ENCODE measurements at regions not wholly inside any gene's neighbourhood (a gene's known extent, or its start where the extent isn't known, plus 50 kb on each side); places are given as distances from the start of the nearest gene placed in this dataset.
"Not testable (repeated sequence)": the region's sequence is repeated elsewhere in the genome, so short reads cannot be mapped to it uniquely, and the experiment has no call there.

DNA sequence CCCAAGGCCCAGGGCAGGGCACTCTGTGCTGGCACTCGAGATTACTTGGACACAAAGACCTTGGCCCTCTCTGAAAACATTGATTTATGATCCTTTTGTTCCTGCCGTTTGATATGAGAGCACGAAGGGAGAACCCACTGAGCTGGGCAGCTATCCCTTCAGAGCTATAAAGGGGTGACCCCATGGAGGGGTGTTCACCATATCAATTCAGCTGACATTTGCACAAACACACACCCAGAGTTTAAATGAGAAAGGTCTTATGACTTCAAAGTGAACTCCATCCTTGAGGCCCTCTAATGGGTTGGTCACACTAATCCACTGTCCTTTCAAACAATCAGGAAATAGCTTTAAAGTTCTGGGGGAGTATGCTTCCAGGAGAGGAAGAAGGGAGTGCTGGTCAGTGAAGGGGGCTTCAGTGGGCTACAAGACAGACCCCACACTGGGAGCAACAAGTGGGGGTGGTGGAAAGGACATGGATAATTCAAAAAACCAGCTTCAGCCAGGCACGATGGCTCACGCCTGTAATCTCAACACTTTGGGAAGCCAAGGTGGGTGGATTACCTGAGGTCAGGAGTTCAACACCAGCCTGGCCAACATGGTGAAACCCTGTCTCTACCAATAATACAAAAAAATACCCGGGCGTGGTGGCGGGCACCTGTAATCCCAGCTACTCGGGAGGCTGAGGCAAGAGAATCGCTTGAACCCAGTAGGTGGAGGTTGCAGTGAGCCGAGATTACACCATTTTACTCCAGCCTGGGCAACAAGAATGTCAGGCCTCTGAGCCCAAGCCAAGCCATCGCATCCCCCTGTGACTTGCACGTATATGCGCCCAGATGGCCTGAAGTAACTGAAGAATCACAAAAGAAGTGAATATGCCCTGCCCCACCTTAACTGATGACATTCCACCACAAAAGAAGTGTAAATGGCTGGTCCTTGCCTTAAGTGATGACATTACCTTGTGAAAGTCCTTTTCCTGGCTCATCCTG lies 97.1 kb upstream of the RAB4A start:
- in situ Hi-C loops (cut with HindIII; ENCODE audit: extremely low pct_ligation_motif_present, low pct_unique_long_range_greater_than_20kb); H3K9me3 ChIP-seq (ENCODE audit: low read length); H3K79me2 ChIP-seq (ENCODE audit: insufficient read depth, low read length); H3K4me3 ChIP-seq (replicated peaks in 1 of 3; ENCODE audit: insufficient read depth in 1 of 3, low read depth in 2 of 3, low read length in 3 of 3); DNase-seq (ENCODE audit: low spot score); H3K27ac ChIP-seq (ENCODE audit: extremely low read length, insufficient read depth, low read length); H3K27me3 ChIP-seq (ENCODE audit: control insufficient read depth in 1 of 2, insufficient read depth in 2 of 2, low read length in 2 of 2); BruUV-seq (replicated peaks); CTCF ChIA-PET (ENCODE audit: low intra/inter-chr PET ratio, low total read pairs); H3K36me3 ChIP-seq (replicated peaks in 1 of 2; ENCODE audit: control insufficient read depth in 1 of 2, insufficient read depth in 2 of 2, low read length in 2 of 2); H2AFZ ChIP-seq (ENCODE audit: low read length); H3K4me2 ChIP-seq (ENCODE audit: low read depth, low read length); ATAC-seq; FAIRE-seq; H4K20me1 ChIP-seq (ENCODE audit: insufficient read depth, low read length); H3K9ac ChIP-seq (ENCODE audit: insufficient read depth, low read depth, low read length); intact Hi-C loops (cut with micrococcal nuclease; ENCODE audit: unreplicated experiment): not testable (repeated sequence)
- POLR2A ChIA-PET = interaction anchor here (1.1 kb wide), 1 partner anchor 145 kb away, joined by 3 read pairs; no protein-coding TSS in a partner anchor
- H3K4me1 ChIP-seq (ENCODE audit: insufficient read depth, low read length) = peaks cover 35% of the 10 kb centered on the region
- WGBS (ENCODE audit: low lambda C conversion rate) = 71% methylated on average over 12 of the region's 14 CpGs

DNA sequence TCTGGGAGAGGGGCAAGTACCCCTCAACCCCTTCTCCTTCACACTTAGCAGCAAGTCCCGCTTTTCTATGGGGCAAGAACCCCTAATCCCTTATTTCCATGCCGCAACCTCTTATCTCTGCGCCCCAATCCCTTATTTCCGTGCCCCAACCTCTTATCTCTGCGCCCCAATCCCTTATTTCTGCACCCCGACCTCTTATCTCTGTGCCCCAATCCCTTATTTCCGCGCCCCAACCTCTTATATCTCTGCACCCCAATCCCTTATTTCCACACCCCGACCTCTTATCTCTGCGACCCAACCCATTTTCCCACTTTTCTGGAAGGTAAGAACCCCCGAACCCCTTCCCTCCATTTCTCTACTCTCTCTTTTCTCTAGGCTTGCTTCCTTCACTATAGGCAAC lies 95.6 kb upstream of the RAB4A start:
- H2AFZ ChIP-seq (ENCODE audit: low read length); H3K27me3 ChIP-seq (ENCODE audit: control insufficient read depth in 1 of 2, insufficient read depth in 2 of 2, low read length in 2 of 2); H3K9ac ChIP-seq (ENCODE audit: insufficient read depth, low read depth, low read length); FAIRE-seq; intact Hi-C loops (cut with micrococcal nuclease; ENCODE audit: unreplicated experiment); H3K79me2 ChIP-seq (ENCODE audit: insufficient read depth, low read length); H3K36me3 ChIP-seq (replicated peaks in 1 of 2; ENCODE audit: control insufficient read depth in 1 of 2, insufficient read depth in 2 of 2, low read length in 2 of 2); H3K4me2 ChIP-seq (ENCODE audit: low read depth, low read length); BruUV-seq (replicated peaks); H4K20me1 ChIP-seq (ENCODE audit: insufficient read depth, low read length); CTCF ChIA-PET (ENCODE audit: low intra/inter-chr PET ratio, low total read pairs); POLR2A ChIA-PET; DNase-seq (ENCODE audit: low spot score); H3K4me3 ChIP-seq (replicated peaks in 1 of 3; ENCODE audit: insufficient read depth in 1 of 3, low read depth in 2 of 3, low read length in 3 of 3); in situ Hi-C loops (cut with HindIII; ENCODE audit: extremely low pct_ligation_motif_present, low pct_unique_long_range_greater_than_20kb); H3K9me3 ChIP-seq (ENCODE audit: low read length); ATAC-seq; H3K27ac ChIP-seq (ENCODE audit: extremely low read length, insufficient read depth, low read length): not testable (repeated sequence)
- WGBS (ENCODE audit: low lambda C conversion rate) = 63% methylated on average over 11 of the region's 11 CpGs
- H3K4me1 ChIP-seq (ENCODE audit: insufficient read depth, low read length) = peaks cover 19% of the 10 kb centered on the region

DNA sequence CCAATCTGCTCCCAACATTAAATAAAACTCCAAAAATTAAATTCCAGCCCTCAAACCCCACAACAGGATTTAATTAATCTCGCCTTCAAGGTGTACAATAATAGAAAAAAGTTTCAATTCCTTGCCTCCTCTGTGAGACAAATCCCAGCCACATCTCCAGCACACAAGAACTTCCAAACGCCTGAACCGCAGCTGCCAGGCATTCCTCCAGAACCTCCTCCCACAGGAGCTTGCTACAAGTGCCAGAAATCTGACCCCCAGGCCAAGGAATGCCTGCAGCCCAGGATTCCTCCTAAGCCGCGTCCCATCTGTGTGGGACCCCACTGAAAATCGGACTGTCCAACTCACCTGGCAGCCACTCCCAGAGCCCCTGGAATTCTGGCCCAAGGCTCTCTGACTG lies 94.5 kb upstream of the RAB4A start:
- POLR2A ChIA-PET; in situ Hi-C loops (cut with HindIII; ENCODE audit: extremely low pct_ligation_motif_present, low pct_unique_long_range_greater_than_20kb); BruUV-seq (replicated peaks); H3K9me3 ChIP-seq (ENCODE audit: low read length); H3K36me3 ChIP-seq (replicated peaks in 1 of 2; ENCODE audit: control insufficient read depth in 1 of 2, insufficient read depth in 2 of 2, low read length in 2 of 2); CTCF ChIA-PET (ENCODE audit: low intra/inter-chr PET ratio, low total read pairs); H4K20me1 ChIP-seq (ENCODE audit: insufficient read depth, low read length); H3K79me2 ChIP-seq (ENCODE audit: insufficient read depth, low read length); H2AFZ ChIP-seq (ENCODE audit: low read length); H3K9ac ChIP-seq (ENCODE audit: insufficient read depth, low read depth, low read length); ATAC-seq; H3K4me3 ChIP-seq (replicated peaks in 1 of 3; ENCODE audit: insufficient read depth in 1 of 3, low read depth in 2 of 3, low read length in 3 of 3); H3K4me2 ChIP-seq (ENCODE audit: low read depth, low read length); H3K27me3 ChIP-seq (ENCODE audit: control insufficient read depth in 1 of 2, insufficient read depth in 2 of 2, low read length in 2 of 2); FAIRE-seq; DNase-seq (ENCODE audit: low spot score); intact Hi-C loops (cut with micrococcal nuclease; ENCODE audit: unreplicated experiment); H3K27ac ChIP-seq (ENCODE audit: extremely low read length, insufficient read depth, low read length): not testable (repeated sequence)
- peaks cover 11% of the 10 kb centered on the region for H3K4me1 ChIP-seq (ENCODE audit: insufficient read depth, low read length)
- 69% methylated on average over 6 of the region's 6 CpGs for WGBS (ENCODE audit: low lambda C conversion rate)

Measured in HepG2 (cell line).